PC-3 (cell line): ENCODE measurements at regions not wholly inside any gene's neighbourhood (a gene's known extent, or its start where the extent isn't known, plus 50 kb on each side); places are given as distances from the start of the nearest gene placed in this dataset.

Source experiments
- ATAC-seq: fragments of 200-7000 bp; cut with Tn5 transposase; 2 replicates; pipeline ENCODE4 v1.9.1; 2020; ENCODE audit warnings: mild to moderate bottlenecking, moderate library complexity
- BruUV-seq: library from RNA; stranded (reverse); fragments of 400-500 nt; replicated peaks from 2 replicates; lab custom pipeline; 2021; lab: Mats Ljungman, UMichigan
- CTCF ChIA-PET: fragments of 300-600 bp; sonication (Branson Sonifier 250); formaldehyde crosslinking; loops from one replicate; lab custom pipeline; 2022; ENCODE audit warnings: antibody characterized with exemption; lab: Charles Lee
- POLR2A ChIA-PET: fragments of 300-600 bp; sonication (Branson Sonifier 250); formaldehyde crosslinking; loops from one replicate; lab custom pipeline; 2022; ENCODE audit warnings: antibody characterized with exemption; ENCODE audit not compliant: unreplicated experiment; lab: Charles Lee
- DNase-seq: peaks from one replicate; pipeline ENCODE4 v3.0.0-alpha.2; 2015
- H2AFZ ChIP-seq: fragments of 300-600 bp; sonication (generic); 2 replicates; pipeline ENCODE4 v1.6.0; 2016; ENCODE audit warnings: antibody characterized with exemption, low read length
- H3F3A ChIP-seq: fragments of 300-600 bp; sonication (generic); one replicate; pipeline ENCODE4 v1.6.0; 2017; ENCODE audit warnings: antibody characterized with exemption, low read length, control low read depth, mild to moderate bottlenecking; ENCODE audit not compliant: unreplicated experiment
- H3K27ac ChIP-seq: fragments of 300-600 bp; sonication (generic); 2 replicates; pipeline ENCODE4 v1.5.1; 2016; ENCODE audit warnings: mild to moderate bottlenecking, low read length
- H3K27me3 ChIP-seq: fragments of 300-600 bp; sonication (generic); 2 replicates; pipeline ENCODE4 v1.6.1; 2016; ENCODE audit warnings: low read length, mixed read lengths
- H3K36me3 ChIP-seq: fragments of 300-600 bp; sonication (generic); 2 replicates; pipeline ENCODE4 v1.6.1; 2016; ENCODE audit warnings: low read depth, mixed run types, low read length, mixed read lengths
- H3K4me1 ChIP-seq: fragments of 300-600 bp; sonication (generic); 2 replicates; pipeline ENCODE4 v1.5.1; 2016; ENCODE audit warnings: low read length; ENCODE audit not compliant: insufficient read depth
- H3K4me2 ChIP-seq: fragments of 300-600 bp; sonication (generic); 2 replicates; pipeline ENCODE4 v1.6.0; 2016; ENCODE audit warnings: low read length
- H3K4me3 ChIP-seq: fragments of 300-600 bp; sonication (generic); 2 replicates; pipeline ENCODE4 v1.5.1; 2016; ENCODE audit warnings: mild to moderate bottlenecking, low read length, mixed read lengths
- H3K79me2 ChIP-seq: fragments of 300-600 bp; sonication (generic); 2 replicates; pipeline ENCODE4 v1.6.1; 2017; ENCODE audit warnings: low read length, mixed read lengths
- H3K9ac ChIP-seq: fragments of 300-600 bp; sonication (generic); 2 replicates; pipeline ENCODE4 v1.6.0; 2016; ENCODE audit warnings: mild to moderate bottlenecking, low read length
- H3K9me2 ChIP-seq: fragments of 300-600 bp; sonication (generic); replicated peaks from 2 replicates; pipeline ENCODE4 v1.6.1; 2016; ENCODE audit warnings: mixed run types, low read length, mixed read lengths
- H3K9me3 ChIP-seq: fragments of 300-600 bp; sonication (generic); 2 replicates; pipeline ENCODE4 v1.6.1; 2016; ENCODE audit warnings: low read length, mixed read lengths
- H4K20me1 ChIP-seq: fragments of 300-600 bp; sonication (generic); 2 replicates; pipeline ENCODE4 v1.6.1; 2016; ENCODE audit warnings: low read length, mixed read lengths
- CTCF ChIP-seq: fragments of 300-600 bp; sonication (generic); conservative IDR thresholded peaks from 2 replicates; pipeline ENCODE4 v1.5.1; 2017; ENCODE audit warnings: antibody characterized with exemption, low read depth, mild to moderate bottlenecking, low read length
- EZH2 ChIP-seq: fragments of 300-600 bp; sonication (generic); IDR thresholded peaks from one replicate; pipeline ENCODE4 v1.6.1; 2017; ENCODE audit warnings: antibody characterized with exemption, mild to moderate bottlenecking, low read length; ENCODE audit not compliant: unreplicated experiment
- EZH2phosphoT487 ChIP-seq: fragments of 300-600 bp; sonication (generic); IDR thresholded peaks from 2 replicates; pipeline ENCODE4 v1.6.1; 2018; ENCODE audit warnings: mild to moderate bottlenecking, antibody characterized with exemption, low read length, borderline replicate concordance
- intact Hi-C: fragments of 100-400 bp; cut with micrococcal nuclease; formaldehyde crosslinking; loops from 2 replicates; pipeline ENCODE4 v1.9.0; 2023

- DNase-seq: no peak
- Histone ChIP-seq H3K36me3 (no peaks in the 10 kb centered on the region), H3K27me3 (no peaks in the 10 kb centered on the region), H3K9me3 (no peaks in the 10 kb centered on the region), H3K27ac (no peak overlapping the region), H3K4me2 (no peak overlapping the region), H2AFZ (no peak overlapping the region), H3K9ac (no peak overlapping the region), H3K4me1 (peaks cover 6% of the 10 kb centered on the region; the same call in 1 of the 2 replicates), H3K9me2 (no peaks in the 10 kb centered on the region), H3K79me2 (no peaks in the 10 kb centered on the region), H3F3A (no peaks in the 10 kb centered on the region), H4K20me1 (no peaks in the 10 kb centered on the region), H3K4me3 (no peak overlapping the region)
- TF ChIP-seq CTCF: no peak
- TF ChIP-seq EZH2: no peak
- TF ChIP-seq EZH2phosphoT487: no peak
- CTCF ChIA-PET: no interaction called here
- BruUV-seq: no TSS peak
- intact Hi-C loops: no loop called here
- ATAC-seq: no peak
- POLR2A ChIA-PET: no interaction called here
Observed at GRCh38 chr9:16303506-16303905, 567.0 kb downstream of the BNC2 start.

- Histone ChIP-seq H3F3A (no peaks in the 10 kb centered on the region), H4K20me1 (no peaks in the 10 kb centered on the region), H2AFZ (no peak overlapping the region), H3K4me3 (no peak overlapping the region), H3K9me2 (no peaks in the 10 kb centered on the region), H3K36me3 (no peaks in the 10 kb centered on the region), H3K9ac (no peak overlapping the region), H3K27ac (no peak overlapping the region), H3K79me2 (no peaks in the 10 kb centered on the region), H3K4me1 (peaks cover 6% of the 10 kb centered on the region; the same call in 1 of the 2 replicates), H3K4me2 (no peak overlapping the region), H3K9me3 (no peaks in the 10 kb centered on the region), H3K27me3 (no peaks in the 10 kb centered on the region)
- BruUV-seq: no TSS peak
- DNase-seq: peak; percentile 3
- intact Hi-C loops: no loop called here
- no peak for TF ChIP-seq CTCF
- no peak for TF ChIP-seq EZH2
- no peak for TF ChIP-seq EZH2phosphoT487
- CTCF ChIA-PET: no interaction called here
- no peak for ATAC-seq
- POLR2A ChIA-PET: no interaction called here
Observed at GRCh38 chr9:16304301-16304700, 566.2 kb downstream of the BNC2 start.

- ATAC-seq (no peak), DNase-seq (no peak)
- Histone ChIP-seq H3K79me2 (no peaks in the 10 kb centered on the region), H3K27me3 (no peaks in the 10 kb centered on the region), H3K4me3 (no peak overlapping the region), H3K9me3 (no peaks in the 10 kb centered on the region), H3K4me1 (no peaks in the 10 kb centered on the region), H2AFZ (no peak overlapping the region), H3K9me2 (no peaks in the 10 kb centered on the region), H4K20me1 (no peaks in the 10 kb centered on the region), H3K4me2 (no peak overlapping the region), H3K9ac (no peak overlapping the region), H3K36me3 (no peaks in the 10 kb centered on the region), H3K27ac (no peak overlapping the region), H3F3A (no peaks in the 10 kb centered on the region)
- ChIA-PET POLR2A (no interaction called here), CTCF (no interaction called here)
- intact Hi-C loops: no loop called here
- TF ChIP-seq CTCF (no peak), EZH2phosphoT487 (no peak), EZH2 (no peak)
- no TSS peak for BruUV-seq
Observed at GRCh38 chr9:16306586-16306985, 563.9 kb downstream of the BNC2 start.
